ENCODE measurements at regions not wholly inside any gene's neighbourhood (a gene's known extent, or its start where the extent isn't known, plus 50 kb on each side); places are given as distances from the start of the nearest gene placed in this dataset.

GRCh38 chr3:193800138-193801043, 207.4 kb downstream of the OPA1 start:
- Histone ChIP-seq H3K4me3 (ENCODE audit: low read length in 3 of 3) (no peak overlapping the region), H3K36me3 (ENCODE audit: control insufficient read depth in 3 of 3, insufficient read depth in 3 of 3, low read length in 3 of 3) (no peaks in the 10 kb centered on the region), H3K4me1 (ENCODE audit: control insufficient read depth in 3 of 3, insufficient read depth in 3 of 3, low read length in 3 of 3) (peaks cover 0 to 3% (median 0%) of the 10 kb centered on the region in 3 donors), H3K9ac (ENCODE audit: low read depth in 1 of 3, low read length in 3 of 3) (no peak overlapping the region), H3K27me3 (ENCODE audit: control insufficient read depth in 3 of 3, insufficient read depth in 3 of 3, low read length in 3 of 3) (no peaks in the 10 kb centered on the region), H3K27ac (ENCODE audit: low read depth, low read length) (no peak overlapping the region), H3K9me3 (ENCODE audit: control insufficient read depth in 3 of 3, low read length in 3 of 3) (no peaks in the 10 kb centered on the region)

- Histone ChIP-seq H3K4me3 (ENCODE audit: low read length in 3 of 3) (no peak overlapping the region), H3K9me3 (ENCODE audit: control insufficient read depth in 3 of 3, low read length in 3 of 3) (no peaks in the 10 kb centered on the region), H3K4me1 (ENCODE audit: control insufficient read depth in 3 of 3, insufficient read depth in 3 of 3, low read length in 3 of 3) (peaks cover 0 to 3% (median 0%) of the 10 kb centered on the region in 3 donors), H3K36me3 (ENCODE audit: control insufficient read depth in 3 of 3, insufficient read depth in 3 of 3, low read length in 3 of 3) (no peaks in the 10 kb centered on the region), H3K9ac (ENCODE audit: low read depth in 1 of 3, low read length in 3 of 3) (no peak overlapping the region), H3K27me3 (ENCODE audit: control insufficient read depth in 3 of 3, insufficient read depth in 3 of 3, low read length in 3 of 3) (no peaks in the 10 kb centered on the region), H3K27ac (ENCODE audit: low read depth, low read length) (no peak overlapping the region)
These were observed 208.1 kb downstream of the OPA1 start for GRCh38 chr3:193801097-193801496.

- no peak overlapping the region for H3K4me3 ChIP-seq (ENCODE audit: low read length in 3 of 3)
- peaks cover 0 to 3% (median 0%) of the 10 kb centered on the region in 3 donors for H3K4me1 ChIP-seq (ENCODE audit: control insufficient read depth in 3 of 3, insufficient read depth in 3 of 3, low read length in 3 of 3)
- no peaks in the 10 kb centered on the region for H3K27me3 ChIP-seq (ENCODE audit: control insufficient read depth in 3 of 3, insufficient read depth in 3 of 3, low read length in 3 of 3)
- H3K9me3 ChIP-seq (ENCODE audit: control insufficient read depth in 3 of 3, low read length in 3 of 3) = no peaks in the 10 kb centered on the region
- no peaks in the 10 kb centered on the region for H3K36me3 ChIP-seq (ENCODE audit: control insufficient read depth in 3 of 3, insufficient read depth in 3 of 3, low read length in 3 of 3)
- H3K27ac ChIP-seq (ENCODE audit: low read depth, low read length) = no peak overlapping the region
- H3K9ac ChIP-seq (ENCODE audit: low read depth in 1 of 3, low read length in 3 of 3) = no peak overlapping the region
These were observed 210.3 kb downstream of the OPA1 start for GRCh38 chr3:193803288-193803687.

- Histone ChIP-seq H3K27ac (ENCODE audit: low read depth, low read length) (no peak overlapping the region), H3K9ac (ENCODE audit: low read depth in 1 of 3, low read length in 3 of 3) (no peak overlapping the region)
These were observed 212.4 kb downstream of the OPA1 start for GRCh38 chr3:193805448-193805847.

GRCh38 chr3:193808317-193808716, 215.3 kb downstream of the OPA1 start:
- Histone ChIP-seq H3K36me3 (ENCODE audit: control insufficient read depth in 3 of 3, insufficient read depth in 3 of 3, low read length in 3 of 3) (no peaks in the 10 kb centered on the region), H3K4me1 (ENCODE audit: control insufficient read depth in 3 of 3, insufficient read depth in 3 of 3, low read length in 3 of 3) (no peaks in the 10 kb centered on the region), H3K9me3 (ENCODE audit: control insufficient read depth in 3 of 3, low read length in 3 of 3) (no peaks in the 10 kb centered on the region), H3K4me3 (ENCODE audit: low read length in 3 of 3) (no peak overlapping the region), H3K9ac (ENCODE audit: low read depth in 1 of 3, low read length in 3 of 3) (no peak overlapping the region), H3K27me3 (ENCODE audit: control insufficient read depth in 3 of 3, insufficient read depth in 3 of 3, low read length in 3 of 3) (peaks cover 0 to 6% (median 2%) of the 10 kb centered on the region in 3 donors), H3K27ac (ENCODE audit: low read depth, low read length) (no peak overlapping the region)

More at GRCh38 chr3:193805448-193805847, 212.4 kb downstream of the OPA1 start:
- Histone ChIP-seq H3K36me3 (ENCODE audit: control insufficient read depth in 3 of 3, insufficient read depth in 3 of 3, low read length in 3 of 3) (no peaks in the 10 kb centered on the region), H3K4me1 (ENCODE audit: control insufficient read depth in 3 of 3, insufficient read depth in 3 of 3, low read length in 3 of 3) (peaks cover 0 to 3% (median 0%) of the 10 kb centered on the region in 3 donors), H3K9me3 (ENCODE audit: control insufficient read depth in 3 of 3, low read length in 3 of 3) (no peaks in the 10 kb centered on the region), H3K4me3 (ENCODE audit: low read length in 3 of 3) (no peak overlapping the region), H3K27me3 (ENCODE audit: control insufficient read depth in 3 of 3, insufficient read depth in 3 of 3, low read length in 3 of 3) (peaks cover 0 to 6% (median 0%) of the 10 kb centered on the region in 3 donors)

- Histone ChIP-seq H3K4me1 (ENCODE audit: control insufficient read depth in 3 of 3, insufficient read depth in 3 of 3, low read length in 3 of 3) (no peaks in the 10 kb centered on the region), H3K9ac (ENCODE audit: low read depth in 1 of 3, low read length in 3 of 3) (no peak overlapping the region), H3K9me3 (ENCODE audit: control insufficient read depth in 3 of 3, low read length in 3 of 3) (no peaks in the 10 kb centered on the region), H3K27ac (ENCODE audit: low read depth, low read length) (no peak overlapping the region), H3K27me3 (ENCODE audit: control insufficient read depth in 3 of 3, insufficient read depth in 3 of 3, low read length in 3 of 3) (peaks cover 0 to 7% (median 2%) of the 10 kb centered on the region in 3 donors), H3K4me3 (ENCODE audit: low read length in 3 of 3) (no peak overlapping the region), H3K36me3 (ENCODE audit: control insufficient read depth in 3 of 3, insufficient read depth in 3 of 3, low read length in 3 of 3) (no peaks in the 10 kb centered on the region)
These were observed 216.1 kb downstream of the OPA1 start for GRCh38 chr3:193809106-193809505.

- H3K4me3 ChIP-seq (ENCODE audit: low read length in 3 of 3) = no peak overlapping the region
- no peak overlapping the region for H3K9ac ChIP-seq (ENCODE audit: low read depth in 1 of 3, low read length in 3 of 3)
- H3K36me3 ChIP-seq (ENCODE audit: control insufficient read depth in 3 of 3, insufficient read depth in 3 of 3, low read length in 3 of 3) = no peaks in the 10 kb centered on the region
- H3K4me1 ChIP-seq (ENCODE audit: control insufficient read depth in 3 of 3, insufficient read depth in 3 of 3, low read length in 3 of 3) = peaks cover 5 to 8% (median 6%) of the 10 kb centered on the region in 3 donors
- H3K9me3 ChIP-seq (ENCODE audit: control insufficient read depth in 3 of 3, low read length in 3 of 3) = no peaks in the 10 kb centered on the region
- no peak overlapping the region for H3K27ac ChIP-seq (ENCODE audit: low read depth, low read length)
- peaks cover 0 to 13% (median 9%) of the 10 kb centered on the region in 3 donors for H3K27me3 ChIP-seq (ENCODE audit: control insufficient read depth in 3 of 3, insufficient read depth in 3 of 3, low read length in 3 of 3)
These were observed 219.2 kb downstream of the OPA1 start for GRCh38 chr3:193812078-193812725.

- no peak overlapping the region for H3K9ac ChIP-seq (ENCODE audit: low read depth in 1 of 3, low read length in 3 of 3)
- no peaks in the 10 kb centered on the region for H3K36me3 ChIP-seq (ENCODE audit: control insufficient read depth in 3 of 3, insufficient read depth in 3 of 3, low read length in 3 of 3)
- H3K9me3 ChIP-seq (ENCODE audit: control insufficient read depth in 3 of 3, low read length in 3 of 3) = no peaks in the 10 kb centered on the region
- no peak overlapping the region for H3K4me3 ChIP-seq (ENCODE audit: low read length in 3 of 3)
- peaks cover 0 to 13% (median 9%) of the 10 kb centered on the region in 3 donors for H3K27me3 ChIP-seq (ENCODE audit: control insufficient read depth in 3 of 3, insufficient read depth in 3 of 3, low read length in 3 of 3)
- H3K27ac ChIP-seq (ENCODE audit: low read depth, low read length) = no peak overlapping the region
- H3K4me1 ChIP-seq (ENCODE audit: control insufficient read depth in 3 of 3, insufficient read depth in 3 of 3, low read length in 3 of 3) = peaks cover 8 to 12% (median 9%) of the 10 kb centered on the region in 3 donors
These were observed 219.9 kb downstream of the OPA1 start for GRCh38 chr3:193812791-193813500.

GRCh38 chr3:193813501-193813830, 220.5 kb downstream of the OPA1 start:
- Histone ChIP-seq H3K27ac (ENCODE audit: low read depth, low read length) (no peak overlapping the region), H3K27me3 (ENCODE audit: control insufficient read depth in 3 of 3, insufficient read depth in 3 of 3, low read length in 3 of 3) (peaks cover 0 to 13% (median 9%) of the 10 kb centered on the region in 3 donors), H3K9ac (ENCODE audit: low read depth in 1 of 3, low read length in 3 of 3) (no peak overlapping the region), H3K36me3 (ENCODE audit: control insufficient read depth in 3 of 3, insufficient read depth in 3 of 3, low read length in 3 of 3) (no peaks in the 10 kb centered on the region), H3K4me1 (ENCODE audit: control insufficient read depth in 3 of 3, insufficient read depth in 3 of 3, low read length in 3 of 3) (peaks cover 8 to 12% (median 9%) of the 10 kb centered on the region in 3 donors), H3K9me3 (ENCODE audit: control insufficient read depth in 3 of 3, low read length in 3 of 3) (no peaks in the 10 kb centered on the region), H3K4me3 (ENCODE audit: low read length in 3 of 3) (no peak overlapping the region)
